ENCODE measurements at regions not wholly inside any gene's neighbourhood (a gene's known extent, or its start where the extent isn't known, plus 50 kb on each side); places are given as distances from the start of the nearest gene placed in this dataset.

DNA sequence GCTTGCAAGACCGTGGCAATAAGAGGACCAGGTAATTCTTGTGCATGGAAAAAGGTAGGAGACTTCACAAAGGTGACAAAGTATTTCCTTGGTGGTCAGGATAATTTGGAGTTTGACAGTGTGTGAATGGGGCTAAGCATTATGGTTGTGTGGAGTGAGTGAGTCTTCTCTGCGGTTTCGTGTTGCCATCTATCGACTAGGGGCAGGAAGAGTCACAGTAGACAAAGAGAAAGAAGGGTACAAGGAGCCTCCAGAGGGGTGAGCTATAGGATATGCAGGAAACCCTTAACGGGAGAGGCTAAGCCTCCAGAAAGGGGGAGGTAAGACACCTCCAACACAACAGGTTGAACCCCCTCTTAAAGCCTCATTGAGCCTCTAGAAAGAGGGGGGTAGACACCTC is 64.0 kb upstream of the RANBP6 start:
- TF ChIP-seq EZH2 (IDR thresholded peaks at IDR 0.05; ENCODE audit: borderline replicate concordance, low read length), result no peak
- TF ChIP-seq, protein P1, sequence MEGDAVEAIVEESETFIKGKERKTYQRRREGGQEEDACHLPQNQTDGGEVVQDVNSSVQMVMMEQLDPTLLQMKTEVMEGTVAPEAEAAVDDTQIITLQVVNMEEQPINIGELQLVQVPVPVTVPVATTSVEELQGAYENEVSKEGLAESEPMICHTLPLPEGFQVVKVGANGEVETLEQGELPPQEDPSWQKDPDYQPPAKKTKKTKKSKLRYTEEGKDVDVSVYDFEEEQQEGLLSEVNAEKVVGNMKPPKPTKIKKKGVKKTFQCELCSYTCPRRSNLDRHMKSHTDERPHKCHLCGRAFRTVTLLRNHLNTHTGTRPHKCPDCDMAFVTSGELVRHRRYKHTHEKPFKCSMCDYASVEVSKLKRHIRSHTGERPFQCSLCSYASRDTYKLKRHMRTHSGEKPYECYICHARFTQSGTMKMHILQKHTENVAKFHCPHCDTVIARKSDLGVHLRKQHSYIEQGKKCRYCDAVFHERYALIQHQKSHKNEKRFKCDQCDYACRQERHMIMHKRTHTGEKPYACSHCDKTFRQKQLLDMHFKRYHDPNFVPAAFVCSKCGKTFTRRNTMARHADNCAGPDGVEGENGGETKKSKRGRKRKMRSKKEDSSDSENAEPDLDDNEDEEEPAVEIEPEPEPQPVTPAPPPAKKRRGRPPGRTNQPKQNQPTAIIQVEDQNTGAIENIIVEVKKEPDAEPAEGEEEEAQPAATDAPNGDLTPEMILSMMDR (IDR thresholded peaks at IDR 0.05; ENCODE audit: low read length), result no peak
